HEK293 (cell line): ENCODE measurements at regions not wholly inside any gene's neighbourhood (a gene's known extent, or its start where the extent isn't known, plus 50 kb on each side); places are given as distances from the start of the nearest gene placed in this dataset.

Source experiments
- CTCF ChIA-PET: fragments of 350-600 bp; formaldehyde crosslinking; extraction: SDS; loops from one replicate; lab custom pipeline; 2021; ENCODE audit warnings: antibody characterized with exemption; lab: Yijun Ruan, JAX
- POLR2A ChIA-PET: fragments of 300-600 bp; formaldehyde crosslinking; extraction: SDS; loops from one replicate; lab custom pipeline; 2020; ENCODE audit warnings: antibody characterized with exemption, inconsistent platforms; lab: Yijun Ruan, JAX
- H3K27ac ChIP-seq: fragments of 200-500 bp; sonication (Bioruptor generic); 2 replicates; pipeline ENCODE4 v1.5.1; 2014; ENCODE audit warnings: low read depth, low read length, control low read depth, inconsistent platforms; ENCODE audit errors: extremely low read depth
- H3K36me3 ChIP-seq, 2 experiments: fragments of 200-500 bp in 1 of 2; sonication (Bioruptor generic) in 1 of 2; 1 replicate in 1 of 2; 2 replicates in 1 of 2; pipeline ENCODE4 v1.5.1; 2014 to 2017; ENCODE audit warnings: inconsistent platforms in 2 of 2, low read length in 2 of 2; ENCODE audit not compliant: control insufficient read depth in 2 of 2, insufficient read depth in 1 of 2
- H3K4me1 ChIP-seq: fragments of 200-500 bp; sonication (Bioruptor generic); 2 replicates; pipeline ENCODE4 v1.5.1; 2014; ENCODE audit warnings: mild to moderate bottlenecking, low read length, inconsistent platforms; ENCODE audit not compliant: control insufficient read depth, insufficient read depth
- H3K4me3 ChIP-seq: 2 replicates; pipeline ENCODE4 v1.5.1; 2011; ENCODE audit warnings: low read depth, mild to moderate bottlenecking, control low read depth, low read length, moderate library complexity
- H3K9me3 ChIP-seq: fragments of 200-500 bp; sonication (Bioruptor generic); 2 replicates; pipeline ENCODE4 v1.5.1; 2014; ENCODE audit warnings: low read depth, low read length, inconsistent platforms; ENCODE audit not compliant: control insufficient read depth, insufficient read depth
- ATF2 ChIP-seq: fragments of 450-650 bp; formaldehyde crosslinking; IDR thresholded peaks from 2 replicates; pipeline ENCODE4 v1.5.1; 2016; ENCODE audit warnings: missing biosample characterization, missing genetic modification characterization, low read depth
- CTCF ChIP-seq: fragments of 450-650 bp; formaldehyde crosslinking; IDR thresholded peaks from 2 replicates; pipeline ENCODE4 v1.5.1; 2016; ENCODE audit warnings: missing biosample characterization, missing genetic modification characterization
- GFI1B ChIP-seq: fragments of 450-650 bp; formaldehyde crosslinking; IDR thresholded peaks from 2 replicates; pipeline ENCODE4 v1.5.1; 2016; ENCODE audit warnings: missing biosample characterization, missing genetic modification characterization
- MEIS1 ChIP-seq: sonication (generic); formaldehyde crosslinking; IDR thresholded peaks from 2 replicates; pipeline ENCODE4 v1.8.1; 2022; ENCODE audit warnings: missing genetic modification reagents, mild to moderate bottlenecking, borderline replicate concordance
- OSR2 ChIP-seq: fragments of 450-650 bp; formaldehyde crosslinking; IDR thresholded peaks from 2 replicates; pipeline ENCODE4 v1.5.1; 2016; ENCODE audit warnings: missing biosample characterization, missing genetic modification characterization
- OVOL3 ChIP-seq: fragments of 450-650 bp; formaldehyde crosslinking; IDR thresholded peaks from 2 replicates; pipeline ENCODE4 v1.5.1; 2016; ENCODE audit warnings: missing biosample characterization, missing genetic modification characterization
- SP3 ChIP-seq: fragments of 450-650 bp; formaldehyde crosslinking; IDR thresholded peaks from 2 replicates; pipeline ENCODE4 v1.5.1; 2016; ENCODE audit warnings: missing biosample characterization, missing genetic modification characterization
- TRIM28 ChIP-seq: IDR thresholded peaks from 2 replicates; pipeline ENCODE4 v1.6.1; 2011; ENCODE audit warnings: low read length, control low read depth, borderline replicate concordance
- ZNF157 ChIP-seq: fragments of 450-650 bp; formaldehyde crosslinking; IDR thresholded peaks from 2 replicates; pipeline ENCODE4 v1.5.1; 2016; ENCODE audit warnings: missing biosample characterization, missing genetic modification characterization
- ZNF169 ChIP-seq: fragments of 450-650 bp; formaldehyde crosslinking; IDR thresholded peaks from 2 replicates; pipeline ENCODE4 v1.5.1; 2016; ENCODE audit warnings: missing biosample characterization, missing genetic modification characterization
- ZNF529 ChIP-seq: fragments of 450-650 bp; formaldehyde crosslinking; IDR thresholded peaks from 2 replicates; pipeline ENCODE4 v1.5.1; 2017; ENCODE audit warnings: missing genetic modification characterization, missing biosample characterization; ENCODE audit not compliant: insufficient replicate concordance
- ZNF560 ChIP-seq: fragments of 450-650 bp; formaldehyde crosslinking; IDR thresholded peaks from 2 replicates; pipeline ENCODE4 v1.5.1; 2017; ENCODE audit warnings: missing biosample characterization, missing genetic modification characterization, borderline replicate concordance
- ZNF561 ChIP-seq: fragments of 450-650 bp; IDR thresholded peaks from 2 replicates; pipeline ENCODE4 v1.5.1; 2018; ENCODE audit warnings: missing biosample characterization, missing genetic modification characterization, borderline replicate concordance
- ZNF571 ChIP-seq: fragments of 450-650 bp; formaldehyde crosslinking; IDR thresholded peaks from 2 replicates; pipeline ENCODE4 v1.5.0; 2017; ENCODE audit warnings: missing biosample characterization, missing genetic modification characterization
- ZNF677 ChIP-seq: fragments of 450-650 bp; IDR thresholded peaks from 2 replicates; pipeline ENCODE4 v1.5.0; 2018; ENCODE audit warnings: missing biosample characterization, mild to moderate bottlenecking, missing genetic modification characterization, moderate library complexity
- ZNF843 ChIP-seq: fragments of 450-650 bp; formaldehyde crosslinking; IDR thresholded peaks from 2 replicates; pipeline ENCODE4 v1.5.1; 2016; ENCODE audit warnings: missing biosample characterization, missing genetic modification characterization
- ZSCAN23 ChIP-seq: fragments of 450-650 bp; formaldehyde crosslinking; IDR thresholded peaks from 2 replicates; pipeline ENCODE4 v1.5.1; 2016; ENCODE audit warnings: missing biosample characterization, missing genetic modification characterization
- ZSCAN30 ChIP-seq: fragments of 450-650 bp; IDR thresholded peaks from 2 replicates; pipeline ENCODE4 v1.5.1; 2018; ENCODE audit warnings: missing biosample characterization, mild to moderate bottlenecking, missing genetic modification characterization, moderate library complexity
- ZSCAN5A ChIP-seq: fragments of 450-650 bp; formaldehyde crosslinking; IDR thresholded peaks from 2 replicates; pipeline ENCODE4 v1.5.1; 2016; ENCODE audit warnings: missing biosample characterization, missing genetic modification characterization
- TF ChIP-seq, protein P1 (sequence below): IDR thresholded peaks from 2 replicates; pipeline ENCODE4 v1.6.1; 2011; ENCODE audit warnings: mild to moderate bottlenecking, low read depth, low read length, borderline replicate concordance

DNA sequence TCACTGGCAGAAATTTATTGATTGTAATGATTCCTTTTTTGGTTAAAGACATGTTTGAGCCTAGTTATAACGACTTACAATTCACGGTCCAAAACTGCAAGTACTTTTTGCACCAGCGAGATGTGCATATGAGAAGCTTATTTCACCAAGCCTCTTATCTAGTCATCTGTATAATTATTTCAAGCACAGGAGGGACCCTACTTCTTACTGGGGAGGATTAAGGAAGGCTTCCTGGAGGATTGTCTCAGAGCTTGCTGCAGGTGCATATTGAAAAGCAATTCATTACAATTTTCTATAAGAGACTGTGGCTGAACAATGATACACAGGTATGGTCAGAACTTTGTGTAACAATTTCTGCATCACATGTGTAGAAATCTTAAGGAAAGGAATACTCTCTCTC lies 152.9 kb downstream of the CAND1 start:
- TF ChIP-seq CTCF (tag by site-specific recombination) = no peak
- TF ChIP-seq ZNF560 = no peak
- TF ChIP-seq ZSCAN5A (tag by site-specific recombination) = no peak
- TF ChIP-seq MEIS1 (CRISPR knock-in tag) = no peak
- no peak for TF ChIP-seq ZNF571 (tag by site-specific recombination)
- no peak for TF ChIP-seq OVOL3
- no peak for TF ChIP-seq TRIM28
- TF ChIP-seq OSR2 (tag by site-specific recombination) = no peak
- no peak for TF ChIP-seq ZNF561 (tag by site-specific recombination)
- no peak for TF ChIP-seq ZSCAN30 (tag by site-specific recombination)
- TF ChIP-seq ZNF169 (tag by site-specific recombination) = no peak
- TF ChIP-seq SP3 (tag by site-specific recombination) = no peak
- no peak for TF ChIP-seq ZNF157
- no peak for TF ChIP-seq ZNF677 (tag by site-specific recombination)
- TF ChIP-seq ZNF529 (tag by site-specific recombination) = no peak
- no peak for TF ChIP-seq ZSCAN23 (tag by site-specific recombination)
- TF ChIP-seq GFI1B (tag by site-specific recombination) = no peak
- TF ChIP-seq ZNF843 (tag by site-specific recombination) = no peak
- TF ChIP-seq, all 188 proteins: peak for 0
- no peak overlapping the region for H3K27ac ChIP-seq
- H3K9me3 ChIP-seq = no peaks in the 10 kb centered on the region
- POLR2A ChIA-PET = no interaction called here
- no peaks in the 10 kb centered on the region for H3K36me3 ChIP-seq
- peaks cover 23% of the 10 kb centered on the region for H3K4me1 ChIP-seq
- CTCF ChIA-PET = interaction anchor here (0.8 to 1.0 kb wide), 2 partner anchors 13 to 66 kb away, joined by 3 read pairs; no protein-coding TSS in a partner anchor
- no peak overlapping the region for H3K4me3 ChIP-seq

DNA sequence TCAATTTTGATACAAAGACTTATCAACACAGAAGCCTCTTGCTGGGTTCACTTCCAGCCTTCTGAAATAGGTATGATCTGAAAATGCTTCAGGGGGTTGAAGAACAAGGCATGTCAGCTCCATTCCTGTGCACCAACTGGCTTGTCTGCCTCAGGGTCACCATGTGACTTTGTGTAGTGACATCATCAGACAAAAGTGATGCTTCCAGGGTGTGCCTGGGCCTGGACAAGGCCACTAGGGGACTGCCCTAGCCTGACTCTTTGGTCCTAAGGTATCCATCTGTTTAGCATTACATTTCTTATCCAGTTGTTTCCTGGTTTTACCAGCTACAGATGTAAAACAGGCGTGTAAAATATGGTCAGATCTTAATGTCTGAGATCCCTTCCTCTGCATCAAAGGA lies 155.6 kb downstream of the CAND1 start:
- Histone ChIP-seq H3K9me3 (no peaks in the 10 kb centered on the region), H3K27ac (no peak overlapping the region), H3K4me1 (peaks cover 26% of the 10 kb centered on the region), H3K36me3 (no peaks in the 10 kb centered on the region), H3K4me3 (no peak overlapping the region)
- TF ChIP-seq, protein P1, sequence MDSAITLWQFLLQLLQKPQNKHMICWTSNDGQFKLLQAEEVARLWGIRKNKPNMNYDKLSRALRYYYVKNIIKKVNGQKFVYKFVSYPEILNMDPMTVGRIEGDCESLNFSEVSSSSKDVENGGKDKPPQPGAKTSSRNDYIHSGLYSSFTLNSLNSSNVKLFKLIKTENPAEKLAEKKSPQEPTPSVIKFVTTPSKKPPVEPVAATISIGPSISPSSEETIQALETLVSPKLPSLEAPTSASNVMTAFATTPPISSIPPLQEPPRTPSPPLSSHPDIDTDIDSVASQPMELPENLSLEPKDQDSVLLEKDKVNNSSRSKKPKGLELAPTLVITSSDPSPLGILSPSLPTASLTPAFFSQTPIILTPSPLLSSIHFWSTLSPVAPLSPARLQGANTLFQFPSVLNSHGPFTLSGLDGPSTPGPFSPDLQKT = no peak
- peak; percentile 43; the same call in 1 of the 2 replicates for TF ChIP-seq ATF2 (tag by site-specific recombination)
- POLR2A ChIA-PET = no interaction called here
- CTCF ChIA-PET = interaction anchor here (0.6 to 2.3 kb wide), 4 partner anchors 8 to 237 kb away, joined by 3 to 8 read pairs (median 4); no protein-coding TSS in a partner anchor
